CD14-positive monocyte (primary cell): ENCODE measurements at regions not wholly inside any gene's neighbourhood (a gene's known extent, or its start where the extent isn't known, plus 50 kb on each side); places are given as distances from the start of the nearest gene placed in this dataset.

Source experiments
- DNase-seq, 3 donors: peaks; one replicate each; pipeline ENCODE4 v3.0.0-alpha.2; 2011 to 2022
- H2AFZ ChIP-seq: 2 replicates; pipeline ENCODE4 v1.6.0; 2012; ENCODE audit warnings: mild to moderate bottlenecking, low read depth, low read length, inconsistent platforms; ENCODE audit not compliant: insufficient read depth, poor library complexity, severe bottlenecking
- H3K27ac ChIP-seq, 2 donors: 1 replicate in 1 of 2; 2 replicates in 1 of 2; pipeline ENCODE4 v1.5.1; 2012 to 2013; ENCODE audit warnings: low read length in 2 of 2, control low read depth in 1 of 2, inconsistent platforms in 1 of 2, low read depth in 1 of 2, mild to moderate bottlenecking in 1 of 2
- H3K27me3 ChIP-seq, 2 donors: one replicate each; pipeline versions ENCODE4 v1.6.0 to v1.6.1; 2011 to 2013; ENCODE audit warnings: low read length in 2 of 2; ENCODE audit not compliant: control insufficient read depth in 2 of 2, insufficient read depth in 2 of 2
- H3K36me3 ChIP-seq, 2 donors: replicated peaks in 1 of 2; 1 replicate in 1 of 2; 2 replicates in 1 of 2; pipeline versions ENCODE4 v1.5.1 to v1.6.1; 2012 to 2013; ENCODE audit warnings: low read length in 2 of 2, control low read depth in 1 of 2, inconsistent platforms in 1 of 2, mild to moderate bottlenecking in 1 of 2; ENCODE audit not compliant: insufficient read depth in 2 of 2, control insufficient read depth in 1 of 2
- H3K4me1 ChIP-seq, 2 donors: 1 replicate in 1 of 2; 2 replicates in 1 of 2; pipeline versions ENCODE4 v1.5.1 to v1.6.1; 2012 to 2013; ENCODE audit warnings: low read length in 2 of 2, control low read depth in 1 of 2, inconsistent platforms in 1 of 2, mild to moderate bottlenecking in 1 of 2, moderate library complexity in 1 of 2; ENCODE audit not compliant: insufficient read depth in 2 of 2, control insufficient read depth in 1 of 2
- H3K4me2 ChIP-seq: replicated peaks from 2 replicates; pipeline ENCODE3; 2012; ENCODE audit warnings: low read length, moderate library complexity, mild to moderate bottlenecking; ENCODE audit not compliant: poor library complexity, severe bottlenecking; ENCODE audit errors: extremely low read depth
- H3K4me3 ChIP-seq, 3 experiments: fragments of 200-600 bp in 1 of 3; sonication (generic) in 1 of 3; replicated peaks in 1 of 3; 1 replicate in 2 of 3; 2 replicates in 1 of 3; pipeline ENCODE4 v1.5.1; 2011 to 2013; ENCODE audit warnings: low read length in 3 of 3, mild to moderate bottlenecking in 3 of 3, control low read depth in 2 of 3, low read depth in 2 of 3, inconsistent platforms in 1 of 3, moderate library complexity in 1 of 3
- H3K79me2 ChIP-seq: 2 replicates; pipeline ENCODE4 v1.6.0; 2012; ENCODE audit warnings: mild to moderate bottlenecking, control low read depth, inconsistent platforms, low read length, moderate library complexity; ENCODE audit not compliant: insufficient read depth
- H3K9ac ChIP-seq: 2 replicates; pipeline ENCODE4 v1.6.0; 2017; ENCODE audit warnings: low read length, mild to moderate bottlenecking; ENCODE audit not compliant: insufficient read depth, poor library complexity, severe bottlenecking
- H3K9me3 ChIP-seq, 2 donors: replicated peaks in 1 of 2; 1 replicate in 1 of 2; 2 replicates in 1 of 2; pipeline versions ENCODE4 v1.5.1 to v1.6.1; 2012 to 2013; ENCODE audit warnings: low read length in 2 of 2, control low read depth in 1 of 2; ENCODE audit not compliant: control insufficient read depth in 1 of 2, insufficient read depth in 1 of 2
- H4K20me1 ChIP-seq: 2 replicates; pipeline ENCODE4 v1.6.0; 2012; ENCODE audit warnings: mild to moderate bottlenecking, low read length, control low read depth, moderate library complexity; ENCODE audit not compliant: insufficient read depth
- H3K27ac Mint-ChIP-seq, 7 donors: one replicate each; pipeline ENCODE4 v1.8.0; 2020; ENCODE audit warnings: mild to moderate bottlenecking in 7 of 7, mixed read lengths in 7 of 7, moderate library complexity in 6 of 7, inconsistent platforms in 2 of 7
- H3K27me3 Mint-ChIP-seq, 3 donors: one replicate each; pipeline ENCODE4 v1.8.0; 2021 to 2022; ENCODE audit warnings: low read depth in 3 of 3, mild to moderate bottlenecking in 3 of 3, mixed read lengths in 3 of 3, moderate library complexity in 3 of 3, inconsistent platforms in 1 of 3
- H3K36me3 Mint-ChIP-seq, 2 donors: one replicate each; pipeline ENCODE4 v1.8.0; 2020; ENCODE audit warnings: mixed read lengths in 2 of 2, inconsistent platforms in 1 of 2, mild to moderate bottlenecking in 1 of 2
- H3K4me1 Mint-ChIP-seq: one replicate; pipeline ENCODE4 v1.8.0; 2020; ENCODE audit warnings: mild to moderate bottlenecking, mixed read lengths
- H3K4me3 Mint-ChIP-seq, 2 donors: one replicate each; pipeline ENCODE4 v1.8.0; 2020; ENCODE audit warnings: mild to moderate bottlenecking in 2 of 2, mixed read lengths in 2 of 2, moderate library complexity in 1 of 2
- H3K9me3 Mint-ChIP-seq, 7 donors: one replicate each; pipeline ENCODE4 v1.8.0; 2020 to 2022; ENCODE audit warnings: mixed read lengths in 7 of 7, mild to moderate bottlenecking in 6 of 7, moderate library complexity in 6 of 7, inconsistent platforms in 2 of 7
- WGBS: methylation state at CpG from one replicate; pipeline ENCODE4 v1.1.5; 2013; ENCODE audit warnings: missing lambda C conversion rate; ENCODE audit not compliant: insufficient coverage; 5-methylcytosine and 5-hydroxymethylcytosine counted together
- intact Hi-C, 2 donors: fragments of 100-400 bp; cut with micrococcal nuclease; formaldehyde crosslinking; loops; one replicate each; pipeline versions ENCODE4 v1.15.0 to v1.15.1; 2023
- TF ChIP-seq, protein P1 (sequence below): fragments of 200-600 bp; IDR thresholded peaks from one replicate; pipeline ENCODE4 v1.8.0; 2022; ENCODE audit warnings: antibody characterized with exemption, mild to moderate bottlenecking

DNA sequence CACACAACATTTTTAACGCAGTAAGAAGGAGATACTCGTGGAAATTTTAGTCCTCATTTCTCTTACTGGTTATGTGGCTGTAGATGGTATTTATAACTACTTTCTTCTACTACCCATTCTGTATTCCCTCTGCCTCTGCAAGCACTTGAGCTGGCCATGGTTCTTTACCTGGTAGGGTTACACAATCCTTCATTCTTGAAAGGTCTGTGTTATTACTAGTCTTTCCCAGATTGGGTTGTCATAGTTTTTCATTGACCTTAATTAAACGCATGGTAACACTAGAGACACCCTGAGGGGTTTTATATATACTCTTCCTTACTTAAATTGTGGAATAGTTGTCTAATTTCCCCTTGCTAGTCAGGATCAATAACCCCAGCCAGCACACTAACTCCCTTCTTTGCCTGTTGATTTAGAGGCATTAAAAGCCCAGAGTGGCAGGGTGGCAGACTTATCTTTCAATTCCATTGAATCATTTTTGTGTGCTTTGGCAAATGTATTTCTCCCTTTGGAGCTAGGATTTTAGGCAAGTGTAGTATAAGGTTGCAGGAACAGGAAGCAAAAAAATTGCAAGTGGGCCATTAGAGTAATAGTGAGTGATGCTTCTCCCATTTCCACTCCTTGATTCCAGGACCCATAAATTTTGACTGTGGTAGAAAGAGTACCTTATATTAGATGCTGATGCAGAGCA is 113.6 kb upstream of the EMCN start:
- Histone ChIP-seq H2AFZ (no peak overlapping the region), H3K79me2 (no peaks in the 10 kb centered on the region), H3K27ac (no peak overlapping the region), H4K20me1 (no peaks in the 10 kb centered on the region), H3K9ac (no peak overlapping the region), H3K4me2 (no peak overlapping the region), H3K4me1 (no peaks in the 10 kb centered on the region), H3K27me3 (no peaks in the 10 kb centered on the region), H3K36me3 (no peaks in the 10 kb centered on the region), H3K9me3 (peaks cover 0 to 4% of the 10 kb centered on the region in 2 donors), H3K4me3 (no peak overlapping the region)
- peaks cover 0 to 14% (median 6%) of the 10 kb centered on the region in 7 donors for H3K9me3 Mint-ChIP-seq
- no peak overlapping the region for H3K4me3 Mint-ChIP-seq
- TF ChIP-seq, protein P1, sequence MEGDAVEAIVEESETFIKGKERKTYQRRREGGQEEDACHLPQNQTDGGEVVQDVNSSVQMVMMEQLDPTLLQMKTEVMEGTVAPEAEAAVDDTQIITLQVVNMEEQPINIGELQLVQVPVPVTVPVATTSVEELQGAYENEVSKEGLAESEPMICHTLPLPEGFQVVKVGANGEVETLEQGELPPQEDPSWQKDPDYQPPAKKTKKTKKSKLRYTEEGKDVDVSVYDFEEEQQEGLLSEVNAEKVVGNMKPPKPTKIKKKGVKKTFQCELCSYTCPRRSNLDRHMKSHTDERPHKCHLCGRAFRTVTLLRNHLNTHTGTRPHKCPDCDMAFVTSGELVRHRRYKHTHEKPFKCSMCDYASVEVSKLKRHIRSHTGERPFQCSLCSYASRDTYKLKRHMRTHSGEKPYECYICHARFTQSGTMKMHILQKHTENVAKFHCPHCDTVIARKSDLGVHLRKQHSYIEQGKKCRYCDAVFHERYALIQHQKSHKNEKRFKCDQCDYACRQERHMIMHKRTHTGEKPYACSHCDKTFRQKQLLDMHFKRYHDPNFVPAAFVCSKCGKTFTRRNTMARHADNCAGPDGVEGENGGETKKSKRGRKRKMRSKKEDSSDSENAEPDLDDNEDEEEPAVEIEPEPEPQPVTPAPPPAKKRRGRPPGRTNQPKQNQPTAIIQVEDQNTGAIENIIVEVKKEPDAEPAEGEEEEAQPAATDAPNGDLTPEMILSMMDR, result no peak
- peaks cover 0 to 2% (median 0%) of the 10 kb centered on the region in 3 donors for H3K27me3 Mint-ChIP-seq
- H3K36me3 Mint-ChIP-seq, result no peaks in the 10 kb centered on the region
- WGBS, result no CpG with 5 or more reads among the region's 3 CpGs
- H3K4me1 Mint-ChIP-seq, result no peaks in the 10 kb centered on the region
- DNase-seq, result no peak
- no peak overlapping the region for H3K27ac Mint-ChIP-seq
- intact Hi-C loops, result no loop called here

DNA sequence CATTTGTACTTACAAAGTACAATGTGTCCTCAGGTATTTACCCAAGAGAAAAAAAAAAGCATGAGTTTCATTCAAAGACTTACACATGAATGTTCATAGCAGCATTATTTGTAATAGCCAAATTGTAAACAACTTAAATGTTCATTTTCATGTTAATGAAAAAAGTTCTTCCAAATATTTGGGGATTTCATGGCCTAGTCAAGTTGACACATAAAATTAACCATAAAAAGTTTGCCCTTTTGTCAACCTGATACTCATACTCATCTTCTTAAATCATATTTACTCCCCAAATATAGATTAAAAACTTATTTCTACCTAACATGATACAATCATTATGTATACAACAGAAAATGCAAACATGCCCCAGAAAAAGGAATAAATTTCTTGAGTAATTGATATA is 112.5 kb upstream of the EMCN start:
- intact Hi-C loops, result no loop called here
- Histone ChIP-seq H4K20me1 (no peaks in the 10 kb centered on the region), H3K9me3 (peaks cover 0 to under 1% of the 10 kb centered on the region in 2 donors), H3K79me2 (no peaks in the 10 kb centered on the region), H3K27ac (no peak overlapping the region), H3K36me3 (no peaks in the 10 kb centered on the region), H3K27me3 (no peaks in the 10 kb centered on the region), H3K9ac (no peak overlapping the region), H3K4me1 (no peaks in the 10 kb centered on the region), H3K4me2 (no peak overlapping the region), H3K4me3 (no peak overlapping the region), H2AFZ (no peak overlapping the region)
- no peak overlapping the region for H3K4me3 Mint-ChIP-seq
- no peak for DNase-seq
- H3K36me3 Mint-ChIP-seq, result no peaks in the 10 kb centered on the region
- peaks cover 1 to 15% (median 10%) of the 10 kb centered on the region in 7 donors for H3K9me3 Mint-ChIP-seq
- H3K27me3 Mint-ChIP-seq, result peaks cover 0 to 2% (median 0%) of the 10 kb centered on the region in 3 donors
- H3K4me1 Mint-ChIP-seq, result no peaks in the 10 kb centered on the region
- TF ChIP-seq, protein P1, result no peak
- no peak overlapping the region for H3K27ac Mint-ChIP-seq
